NCI-H345 treated with DMSO at 0.1 percent for 48 hours (cell line): ENCODE measurements at regions not wholly inside any gene's neighbourhood (a gene's known extent, or its start where the extent isn't known, plus 50 kb on each side); places are given as distances from the start of the nearest gene placed in this dataset.
"Not testable (repeated sequence)": the region's sequence is repeated elsewhere in the genome, so short reads cannot be mapped to it uniquely, and the experiment has no call there.

Experiments
- DNase-seq: peaks from one replicate; lab custom pipeline; 2025; ENCODE audit not compliant: unreplicated experiment; lab: John Stamatoyannopoulos, UW

DNA sequence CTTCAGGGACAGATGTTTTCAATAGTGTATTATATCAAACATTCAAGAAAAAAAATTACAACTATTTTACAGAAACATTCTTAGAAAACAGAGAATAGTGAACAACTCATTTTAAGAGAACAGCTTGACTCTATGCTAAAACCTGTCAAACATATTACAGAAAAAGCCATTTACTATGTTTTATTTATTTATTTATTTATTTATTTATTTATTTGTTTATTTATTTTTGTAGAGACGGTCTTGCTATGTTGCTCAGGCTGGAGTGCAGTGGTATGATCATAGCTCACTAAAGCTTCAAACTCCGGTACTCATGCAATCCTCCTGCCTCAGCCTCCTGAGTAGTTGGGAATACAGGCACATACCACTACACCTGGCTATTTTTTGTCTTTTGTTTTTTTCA lies 317.9 kb upstream of the HTR1E start:
- DNase-seq, result no peak

GRCh38 chr6:86615299-86615698 lies 322.0 kb upstream of the HTR1E start:
- no peak for DNase-seq

DNA sequence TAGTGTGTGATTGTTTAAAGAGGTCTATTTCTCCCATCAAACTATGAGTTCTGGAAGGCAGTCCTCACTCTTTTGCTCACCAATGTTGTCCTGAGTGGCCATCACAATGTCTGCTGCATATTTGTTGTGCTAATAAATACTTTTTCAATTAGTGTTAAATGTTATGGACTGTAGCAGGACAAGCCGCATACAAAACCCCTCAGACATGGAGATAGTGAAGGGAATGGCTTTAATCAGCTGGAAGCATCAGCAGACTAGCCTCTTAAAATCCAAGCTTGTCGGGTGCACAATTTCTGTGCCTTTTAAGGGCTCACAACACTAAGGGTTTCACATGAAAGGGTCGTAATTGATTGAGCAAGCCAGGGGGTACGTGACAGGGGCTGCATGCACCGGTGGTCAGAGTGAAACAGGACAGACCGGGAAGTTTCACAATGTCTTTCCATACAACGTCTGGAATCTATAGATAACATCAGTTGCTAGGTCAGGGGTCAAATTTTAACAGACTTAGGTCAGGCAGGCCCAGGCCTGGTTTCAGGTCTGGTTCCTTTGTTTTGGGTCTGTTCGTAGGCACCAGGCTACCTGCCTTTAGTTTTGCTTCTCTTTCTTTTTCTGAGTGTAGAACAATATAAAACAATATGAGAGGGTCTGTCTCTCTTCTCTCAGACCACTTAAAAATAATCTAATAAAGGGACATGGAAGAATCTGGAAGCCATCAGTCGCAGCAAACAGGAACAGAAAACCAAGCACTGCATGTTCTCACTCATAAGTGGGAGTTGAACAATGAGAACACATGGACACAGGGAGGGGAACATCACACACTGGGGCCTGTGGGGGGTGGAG lies 327.6 kb upstream of the HTR1E start:
- no peak for DNase-seq

GRCh38 chr6:86603364-86603763 lies 334.0 kb upstream of the HTR1E start:
- not testable (repeated sequence) for DNase-seq

GRCh38 chr6:86602093-86602492 lies 335.2 kb upstream of the HTR1E start:
- not testable (repeated sequence) for DNase-seq

GRCh38 chr6:86598969-86599368 lies 338.4 kb upstream of the HTR1E start:
- DNase-seq, result not testable (repeated sequence)

- DNase-seq, result no peak
These were observed 341.7 kb upstream of the HTR1E start for GRCh38 chr6:86595641-86596040.

DNA sequence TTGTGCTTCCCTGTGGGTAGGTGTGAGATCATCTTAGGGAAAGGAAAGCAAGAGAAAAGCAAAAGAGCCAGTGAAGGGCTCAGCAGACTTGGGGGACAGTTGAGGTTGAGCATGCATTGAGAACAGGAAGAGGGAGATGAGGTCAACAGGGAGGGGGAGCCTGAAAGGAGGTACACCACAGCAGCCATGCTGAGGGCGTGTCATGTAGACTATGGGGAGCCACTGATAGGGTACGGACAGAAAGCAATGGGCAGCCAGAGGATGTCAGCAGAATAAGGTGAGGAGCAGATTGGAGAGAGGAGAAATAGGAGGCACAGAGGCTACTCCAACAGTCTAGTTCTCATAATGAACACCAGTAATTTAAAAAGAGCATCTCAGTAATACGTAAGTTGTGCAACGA lies 351.1 kb upstream of the HTR1E start:
- DNase-seq, result no peak

DNA sequence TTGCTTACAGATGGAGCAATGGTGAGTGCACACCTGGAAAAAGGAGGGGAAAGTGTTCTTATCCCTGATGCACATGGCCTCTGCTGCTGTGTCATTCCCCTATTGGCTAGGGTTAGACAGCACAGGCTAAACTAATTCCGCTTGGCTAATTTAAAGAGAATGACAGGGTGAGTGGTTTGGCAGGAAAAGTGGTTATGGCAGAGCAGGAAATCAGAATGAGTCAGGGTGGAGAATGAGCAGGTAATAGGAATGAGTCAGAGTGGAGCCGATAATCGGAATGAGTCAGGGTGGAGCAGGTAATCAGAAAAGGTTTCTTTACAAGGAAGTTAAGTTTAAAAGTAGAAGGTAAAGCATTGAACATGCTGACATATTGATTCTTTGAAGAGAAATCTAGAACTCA lies 355.5 kb upstream of the HTR1E start:
- no peak for DNase-seq

GRCh38 chr6:86563197-86563596 lies 374.1 kb upstream of the HTR1E start:
- DNase-seq, result no peak

DNA sequence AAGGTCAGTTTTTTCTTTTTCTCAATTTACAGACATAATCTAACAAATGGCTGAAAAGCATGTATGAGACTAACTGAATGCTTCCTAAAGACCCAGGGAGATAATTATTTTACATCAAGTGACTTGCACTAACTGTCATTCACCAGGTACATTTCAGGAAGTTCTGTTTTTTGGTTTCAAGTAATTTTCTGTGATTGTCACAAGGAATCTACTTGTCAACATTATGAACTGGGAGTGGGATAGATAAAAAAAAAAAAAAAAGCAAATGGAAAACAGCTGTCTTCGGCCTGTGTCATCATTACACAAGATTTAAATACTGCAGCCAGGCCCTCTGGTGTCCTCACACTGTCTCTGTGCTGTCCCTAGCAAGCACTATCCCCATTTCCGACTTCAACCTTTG lies 379.0 kb upstream of the HTR1E start:
- no peak for DNase-seq

GRCh38 chr6:86537292-86537861 lies 400.0 kb upstream of the HTR1E start:
- no peak for DNase-seq

GRCh38 chr6:86536121-86536520 lies 401.2 kb upstream of the HTR1E start:
- no peak for DNase-seq

DNA sequence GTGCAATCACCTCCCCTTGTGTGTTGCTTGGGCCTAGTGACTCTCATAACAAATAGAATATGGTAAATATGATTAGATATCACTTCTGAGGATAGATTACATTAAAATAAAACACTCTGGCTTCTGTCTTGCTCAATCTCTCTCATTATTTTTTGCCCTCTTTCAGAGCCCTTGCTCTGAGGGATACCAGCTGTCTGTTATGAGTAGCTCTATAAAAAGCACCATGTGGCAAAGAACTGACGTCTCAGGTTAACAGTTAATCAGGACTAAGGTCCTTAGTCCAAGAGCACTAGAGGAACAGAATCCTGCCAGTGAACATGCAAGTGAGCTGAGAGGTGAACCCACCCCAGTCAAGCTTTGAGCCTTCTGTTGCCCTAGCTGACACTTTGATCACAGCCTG lies 402.2 kb upstream of the HTR1E start:
- DNase-seq, result no peak

- no peak for DNase-seq
These were observed 407.7 kb upstream of the HTR1E start for GRCh38 chr6:86529635-86530034.

DNA sequence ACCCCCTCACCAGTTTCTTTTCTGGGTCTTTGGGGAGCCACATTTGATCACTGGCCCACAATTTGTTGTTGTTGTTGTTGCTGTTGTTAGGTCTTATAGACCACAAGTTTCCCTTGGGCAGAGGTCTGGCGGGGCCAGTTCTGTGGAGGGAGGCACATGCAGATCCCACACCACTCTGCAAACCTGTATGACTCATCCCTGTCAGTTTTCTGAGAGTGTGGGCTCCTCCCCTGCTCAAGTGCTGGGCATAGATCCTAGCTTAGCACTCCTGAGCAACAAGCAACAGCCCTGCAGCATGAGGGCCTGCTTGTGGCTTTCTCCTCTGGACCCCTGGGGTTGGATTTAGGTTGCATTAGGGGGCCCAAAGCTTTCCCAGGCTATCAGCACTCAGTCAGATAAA lies 411.1 kb upstream of the HTR1E start:
- no peak for DNase-seq

DNA sequence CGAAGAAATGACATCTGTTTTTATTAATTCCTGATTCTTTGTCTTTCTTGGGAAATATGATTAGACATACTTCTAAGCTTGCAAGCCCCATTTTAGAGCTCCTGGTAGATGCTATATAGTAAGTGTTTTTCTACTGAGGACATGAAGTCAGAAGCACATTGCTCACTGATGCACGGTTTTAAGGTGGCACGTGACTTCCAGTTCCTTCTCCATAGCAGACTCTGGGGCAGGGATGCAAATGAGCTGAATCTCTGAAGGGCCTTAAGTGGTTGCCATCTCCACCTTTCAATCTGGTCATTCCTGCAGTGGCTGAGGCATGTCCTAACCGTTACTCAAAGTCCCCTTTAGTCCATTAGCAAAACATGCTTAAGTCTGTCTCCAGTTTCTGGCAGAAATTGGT lies 421.2 kb upstream of the HTR1E start:
- DNase-seq, result no peak

DNA sequence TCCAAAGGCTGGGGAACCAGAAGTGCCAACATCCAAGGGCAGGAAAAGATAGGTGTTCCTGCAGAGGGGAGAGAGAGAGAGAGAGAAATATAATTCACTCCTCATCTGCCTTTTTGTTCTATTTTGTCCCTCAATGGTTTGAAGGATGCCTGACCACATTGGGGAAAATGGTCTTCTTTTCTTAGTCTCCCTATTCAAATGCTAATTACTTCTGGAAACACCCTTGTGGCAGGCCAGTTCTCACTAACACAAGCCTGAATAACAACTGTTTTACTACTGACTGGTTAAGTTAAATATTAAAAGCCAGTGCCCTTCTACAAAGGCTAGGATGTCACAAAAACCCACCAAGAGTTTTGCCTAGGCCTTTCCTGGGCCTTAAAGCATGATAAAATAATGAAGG lies 425.4 kb upstream of the HTR1E start:
- no peak for DNase-seq

- DNase-seq, result no peak
These were observed 429.1 kb upstream of the HTR1E start for GRCh38 chr6:86508230-86508629.

GRCh38 chr6:86502497-86502896 lies 434.8 kb upstream of the HTR1E start:
- no peak for DNase-seq

DNA sequence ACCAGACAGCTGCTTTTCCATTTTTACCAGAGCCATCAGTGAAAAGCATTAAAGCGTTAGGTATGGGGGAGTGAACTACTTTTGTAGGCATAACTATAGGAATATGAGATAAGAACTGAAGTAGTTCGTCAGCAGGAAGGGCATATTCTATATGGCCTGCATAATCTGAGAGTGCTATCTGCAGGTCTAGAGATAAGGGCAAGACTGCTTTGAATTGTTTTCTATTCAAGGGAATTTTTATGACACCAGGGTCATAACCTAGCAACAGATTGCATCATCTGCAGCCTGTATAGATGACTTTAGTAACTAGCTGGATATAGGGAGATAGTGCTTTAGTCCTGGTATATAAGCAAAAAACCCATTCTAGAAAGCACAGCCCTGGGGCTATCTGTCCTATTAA lies 437.3 kb upstream of the HTR1E start:
- DNase-seq, result no peak

DNA sequence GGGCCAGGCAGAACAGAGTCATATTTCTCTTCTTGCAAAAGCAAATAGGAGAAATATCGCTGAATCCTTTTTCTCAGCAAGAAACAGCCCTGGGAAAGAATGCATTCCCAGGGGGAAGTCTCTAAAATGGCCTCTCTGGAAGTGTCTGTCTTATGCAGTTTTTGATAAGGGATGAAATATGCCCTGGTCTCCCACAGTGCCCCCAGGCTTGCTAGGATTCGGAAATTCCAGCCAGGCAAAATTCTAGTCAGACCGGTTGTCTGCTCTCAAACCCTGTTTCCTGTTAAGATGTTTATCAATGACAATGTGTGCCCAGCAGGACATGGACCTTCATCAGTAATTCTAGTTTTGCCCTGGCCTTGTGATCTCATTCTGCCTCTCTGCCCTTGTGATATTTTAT lies 448.3 kb upstream of the HTR1E start:
- DNase-seq, result not testable (repeated sequence)
